KMS-11 (cell line): ENCODE measurements at regions not wholly inside any gene's neighbourhood (a gene's known extent, or its start where the extent isn't known, plus 50 kb on each side); places are given as distances from the start of the nearest gene placed in this dataset.

ENCODE experiments used
- H2AFZ ChIP-seq: fragments of 200-600 bp; sonication (generic); 2 replicates; pipeline ENCODE4 v1.6.1; 2016; ENCODE audit warnings: antibody characterized with exemption, mixed run types, low read depth
- H3K27ac ChIP-seq: fragments of 200-600 bp; sonication (generic); 2 replicates; pipeline ENCODE4 v1.6.1; 2016; ENCODE audit warnings: mild to moderate bottlenecking, mixed run types
- H3K27me3 ChIP-seq: fragments of 200-600 bp; sonication (generic); 2 replicates; pipeline ENCODE4 v1.6.1; 2017; ENCODE audit warnings: mild to moderate bottlenecking, low read depth, mixed run types, moderate library complexity; ENCODE audit not compliant: insufficient read depth
- H3K36me3 ChIP-seq: fragments of 200-600 bp; sonication (generic); 2 replicates; pipeline ENCODE4 v1.6.1; 2017; ENCODE audit warnings: mild to moderate bottlenecking, mixed run types; ENCODE audit not compliant: insufficient read depth
- H3K4me1 ChIP-seq: fragments of 200-600 bp; sonication (generic); 2 replicates; pipeline ENCODE4 v1.6.1; 2016; ENCODE audit warnings: mild to moderate bottlenecking, low read depth, mixed run types; ENCODE audit not compliant: poor library complexity, severe bottlenecking
- H3K4me2 ChIP-seq: fragments of 200-600 bp; sonication (generic); 2 replicates; pipeline ENCODE4 v1.7.0; 2016; ENCODE audit warnings: mild to moderate bottlenecking, mixed run types
- H3K4me3 ChIP-seq: fragments of 200-600 bp; sonication (generic); IDR thresholded peaks from 2 replicates; pipeline ENCODE4 v1.6.1; 2017; ENCODE audit warnings: low read depth, low read length, mixed read lengths; ENCODE audit not compliant: insufficient read depth
- H3K79me2 ChIP-seq: fragments of 200-600 bp; sonication (generic); 2 replicates; pipeline ENCODE4 v1.6.1; 2016; ENCODE audit warnings: low read depth, mixed run types; ENCODE audit not compliant: insufficient read depth
- H3K9ac ChIP-seq: fragments of 200-600 bp; sonication (generic); 2 replicates; pipeline ENCODE4 v1.6.1; 2016; ENCODE audit warnings: mild to moderate bottlenecking, mixed run types
- H4K20me1 ChIP-seq: fragments of 200-600 bp; sonication (generic); 2 replicates; pipeline ENCODE4 v1.6.1; 2016; ENCODE audit warnings: mild to moderate bottlenecking, mixed run types; ENCODE audit not compliant: insufficient read depth
- TF ChIP-seq, protein P1 (sequence below): fragments of 200-600 bp; sonication (generic); conservative IDR thresholded peaks from 2 replicates; pipeline ENCODE4 v1.6.1; 2017; ENCODE audit warnings: low read depth, mild to moderate bottlenecking, antibody characterized with exemption, low read length, moderate library complexity, mixed read lengths

- Histone ChIP-seq H3K27ac (no peak overlapping the region), H3K9ac (no peak overlapping the region), H3K4me2 (no peak overlapping the region), H3K27me3 (no peaks in the 10 kb centered on the region), H3K36me3 (no peaks in the 10 kb centered on the region), H3K79me2 (no peaks in the 10 kb centered on the region), H4K20me1 (no peaks in the 10 kb centered on the region), H2AFZ (no peak overlapping the region), H3K4me3 (no peak overlapping the region), H3K4me1 (no peaks in the 10 kb centered on the region)
- TF ChIP-seq, protein P1, sequence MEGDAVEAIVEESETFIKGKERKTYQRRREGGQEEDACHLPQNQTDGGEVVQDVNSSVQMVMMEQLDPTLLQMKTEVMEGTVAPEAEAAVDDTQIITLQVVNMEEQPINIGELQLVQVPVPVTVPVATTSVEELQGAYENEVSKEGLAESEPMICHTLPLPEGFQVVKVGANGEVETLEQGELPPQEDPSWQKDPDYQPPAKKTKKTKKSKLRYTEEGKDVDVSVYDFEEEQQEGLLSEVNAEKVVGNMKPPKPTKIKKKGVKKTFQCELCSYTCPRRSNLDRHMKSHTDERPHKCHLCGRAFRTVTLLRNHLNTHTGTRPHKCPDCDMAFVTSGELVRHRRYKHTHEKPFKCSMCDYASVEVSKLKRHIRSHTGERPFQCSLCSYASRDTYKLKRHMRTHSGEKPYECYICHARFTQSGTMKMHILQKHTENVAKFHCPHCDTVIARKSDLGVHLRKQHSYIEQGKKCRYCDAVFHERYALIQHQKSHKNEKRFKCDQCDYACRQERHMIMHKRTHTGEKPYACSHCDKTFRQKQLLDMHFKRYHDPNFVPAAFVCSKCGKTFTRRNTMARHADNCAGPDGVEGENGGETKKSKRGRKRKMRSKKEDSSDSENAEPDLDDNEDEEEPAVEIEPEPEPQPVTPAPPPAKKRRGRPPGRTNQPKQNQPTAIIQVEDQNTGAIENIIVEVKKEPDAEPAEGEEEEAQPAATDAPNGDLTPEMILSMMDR, result no peak
Observed at GRCh38 chr2:181163139-181163538, 182.7 kb downstream of the UBE2E3 start.

- Histone ChIP-seq H3K27me3 (no peaks in the 10 kb centered on the region), H3K79me2 (no peaks in the 10 kb centered on the region), H3K36me3 (no peaks in the 10 kb centered on the region), H3K4me2 (no peak overlapping the region), H4K20me1 (no peaks in the 10 kb centered on the region), H3K4me1 (no peaks in the 10 kb centered on the region), H3K27ac (no peak overlapping the region), H2AFZ (no peak overlapping the region), H3K4me3 (no peak overlapping the region), H3K9ac (no peak overlapping the region)
- TF ChIP-seq, protein P1, result no peak
Observed at GRCh38 chr2:181163691-181164090, 183.3 kb downstream of the UBE2E3 start.

DNA sequence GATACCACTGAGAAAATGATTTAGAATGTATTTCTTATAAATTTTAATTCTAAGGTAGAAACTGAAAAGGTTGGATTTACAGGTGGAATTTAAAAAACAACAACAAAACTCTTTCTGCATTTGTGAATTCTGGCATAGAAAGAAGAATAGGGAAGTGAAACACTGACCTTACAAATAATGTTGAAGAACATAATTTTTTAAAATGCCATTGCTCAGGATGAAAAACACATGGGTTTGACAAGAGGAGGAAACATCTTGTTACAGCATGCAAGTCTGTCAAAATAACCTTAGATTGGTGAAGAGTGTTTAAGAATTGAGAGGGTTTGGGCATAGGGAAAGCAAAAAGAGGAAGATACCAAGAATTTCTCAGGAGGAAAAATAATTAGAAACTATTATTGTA, 184.3 kb downstream of the UBE2E3 start:
- no peak overlapping the region for H3K27ac ChIP-seq

DNA sequence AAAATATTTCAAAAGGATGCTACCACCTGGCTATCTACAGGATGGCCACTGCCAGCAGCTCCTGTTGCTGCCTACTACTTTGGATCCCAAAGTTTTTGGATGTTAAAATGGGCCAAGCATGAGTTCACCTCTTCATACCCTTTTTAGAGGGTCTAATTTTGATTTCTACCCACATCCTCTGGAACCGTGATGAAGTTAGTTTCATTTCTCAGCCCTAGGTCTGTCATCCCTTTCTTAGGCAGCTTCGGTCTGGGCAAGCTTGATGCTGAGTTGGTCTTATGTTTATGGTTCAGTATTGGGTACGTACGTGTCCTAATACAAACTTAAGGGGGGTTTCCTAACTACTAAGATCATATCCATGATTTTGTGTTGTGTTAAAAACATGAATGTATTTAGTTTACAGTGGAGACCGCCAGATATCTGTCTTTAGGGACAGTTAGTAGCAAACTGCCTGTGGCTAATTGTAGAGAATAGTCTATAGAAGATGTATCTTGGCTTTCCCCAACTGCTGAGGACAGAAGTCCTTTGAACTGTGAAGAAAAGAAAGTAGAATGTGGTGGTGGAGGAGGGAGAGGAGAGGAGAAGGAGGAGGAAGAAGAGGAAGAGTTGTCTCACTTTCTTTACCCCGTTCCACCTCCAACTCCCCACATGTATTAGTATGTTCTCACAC, 184.9 kb downstream of the UBE2E3 start:
- Histone ChIP-seq H3K9ac (no peak overlapping the region), H3K27ac (no peak overlapping the region), H3K4me2 (no peak overlapping the region), H3K79me2 (no peaks in the 10 kb centered on the region), H3K4me1 (no peaks in the 10 kb centered on the region), H2AFZ (no peak overlapping the region), H3K36me3 (no peaks in the 10 kb centered on the region), H3K27me3 (no peaks in the 10 kb centered on the region), H3K4me3 (no peak overlapping the region), H4K20me1 (no peaks in the 10 kb centered on the region)
- TF ChIP-seq, protein P1, result no peak

More for the DNA sequence above, 184.3 kb downstream of the UBE2E3 start:
- Histone ChIP-seq H3K9ac (no peak overlapping the region), H3K79me2 (no peaks in the 10 kb centered on the region), H3K27me3 (no peaks in the 10 kb centered on the region), H2AFZ (no peak overlapping the region), H3K36me3 (no peaks in the 10 kb centered on the region), H3K4me2 (no peak overlapping the region), H3K4me3 (no peak overlapping the region), H4K20me1 (no peaks in the 10 kb centered on the region), H3K4me1 (no peaks in the 10 kb centered on the region)
- TF ChIP-seq, protein P1, result no peak
